ENCODE measurements at regions not wholly inside any gene's neighbourhood (a gene's known extent, or its start where the extent isn't known, plus 50 kb on each side); places are given as distances from the start of the nearest gene placed in this dataset.

DNA sequence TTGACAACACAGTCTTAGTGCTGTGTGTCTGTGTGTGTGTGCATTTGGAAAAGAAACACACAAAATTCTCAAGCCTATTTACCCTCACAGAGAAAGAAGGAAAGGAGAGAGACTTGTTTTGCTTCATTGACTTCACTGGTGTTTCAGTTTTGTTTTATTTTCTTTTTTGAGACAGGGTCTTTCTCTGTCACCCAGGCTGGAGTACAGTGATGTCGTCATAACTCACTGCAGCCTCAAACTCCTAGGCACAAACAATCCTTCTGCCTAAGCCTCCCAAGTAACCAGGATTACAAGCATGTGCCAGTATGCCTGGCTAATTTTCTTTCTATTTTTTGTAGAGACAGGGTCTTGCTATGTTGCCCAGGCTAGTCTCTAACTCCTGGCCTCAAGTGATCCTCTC lies 636.9 kb downstream of the TAFA4 start:
- DNase-seq = no peak

DNA sequence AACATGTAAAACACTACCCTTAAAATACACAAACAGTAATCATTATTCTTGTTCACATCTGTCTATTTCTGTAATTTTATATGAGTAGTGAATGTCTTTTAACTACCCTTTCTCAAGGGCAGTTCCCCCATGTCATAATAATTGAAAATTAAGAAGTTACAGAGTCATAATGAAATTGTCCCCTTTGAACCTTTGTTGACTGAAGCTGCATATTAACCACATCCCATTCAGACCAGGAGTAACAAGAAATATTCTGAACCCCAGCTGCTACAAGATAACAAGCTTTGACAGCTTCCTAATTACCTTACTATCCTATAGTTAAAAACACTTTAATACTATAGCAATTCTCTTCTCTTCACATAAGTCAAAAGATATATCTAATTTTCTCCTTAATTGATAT lies 635.9 kb upstream of the SUCLG2 start:
- no peak for DNase-seq

DNA sequence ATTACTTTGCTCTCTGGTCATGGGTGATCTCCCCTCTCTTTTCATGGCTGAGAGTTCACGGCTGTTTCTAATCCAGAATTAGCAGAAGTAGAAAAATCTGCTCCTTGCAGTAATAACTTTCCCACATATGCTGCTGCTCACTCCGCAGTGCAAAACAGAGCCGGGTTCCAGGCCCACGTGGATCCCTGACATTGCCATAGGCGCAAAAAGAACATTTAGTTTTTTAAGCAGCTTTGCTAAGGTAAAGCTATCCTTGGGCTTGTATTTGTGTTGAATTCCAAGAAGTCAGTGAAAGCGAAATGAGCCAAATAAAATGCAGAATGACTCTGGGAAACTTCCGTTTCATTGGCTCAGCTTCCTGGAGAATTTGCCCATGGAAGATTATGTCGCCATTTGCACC lies 633.7 kb upstream of the SUCLG2 start:
- DNase-seq = no peak

DNA sequence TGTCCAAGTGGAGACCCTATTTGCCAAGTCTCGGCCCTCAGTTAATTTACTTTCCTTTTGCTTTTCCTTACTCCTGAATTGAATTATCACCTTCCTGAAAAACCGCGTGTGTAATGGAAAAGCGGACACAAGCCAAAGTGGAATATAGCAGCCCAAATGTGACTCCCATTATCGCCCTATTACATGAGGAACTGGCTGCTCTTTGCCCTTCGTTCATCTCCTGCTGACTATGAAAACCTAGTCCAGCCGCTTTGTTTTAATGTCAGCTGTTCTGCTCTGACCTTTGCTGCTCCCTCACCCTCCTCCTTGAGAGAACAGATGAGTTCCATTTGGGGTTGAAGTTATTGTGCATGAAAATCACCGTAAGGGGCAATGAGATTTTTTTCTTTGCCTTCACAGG lies 632.7 kb upstream of the SUCLG2 start:
- no peak for DNase-seq

DNA sequence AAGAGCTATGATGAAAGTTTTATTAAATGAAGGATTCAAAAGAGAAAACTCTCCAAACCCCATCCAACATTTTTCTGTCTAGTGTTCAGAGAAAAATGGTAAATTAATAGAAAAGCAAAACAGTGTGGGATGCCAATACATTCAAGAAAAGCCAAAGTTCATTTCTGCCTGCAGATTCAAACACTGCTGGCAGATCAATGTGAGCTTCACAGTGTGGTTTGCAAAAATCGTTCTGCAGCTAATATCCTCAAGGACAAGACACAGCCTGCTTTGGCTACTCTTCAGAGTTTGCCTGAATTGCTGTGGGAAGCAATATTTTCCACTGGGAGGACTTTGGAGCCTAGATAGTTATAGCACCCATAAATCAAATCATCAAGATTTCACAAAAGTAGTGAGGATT lies 619.9 kb upstream of the SUCLG2 start:
- DNase-seq = no peak

DNA sequence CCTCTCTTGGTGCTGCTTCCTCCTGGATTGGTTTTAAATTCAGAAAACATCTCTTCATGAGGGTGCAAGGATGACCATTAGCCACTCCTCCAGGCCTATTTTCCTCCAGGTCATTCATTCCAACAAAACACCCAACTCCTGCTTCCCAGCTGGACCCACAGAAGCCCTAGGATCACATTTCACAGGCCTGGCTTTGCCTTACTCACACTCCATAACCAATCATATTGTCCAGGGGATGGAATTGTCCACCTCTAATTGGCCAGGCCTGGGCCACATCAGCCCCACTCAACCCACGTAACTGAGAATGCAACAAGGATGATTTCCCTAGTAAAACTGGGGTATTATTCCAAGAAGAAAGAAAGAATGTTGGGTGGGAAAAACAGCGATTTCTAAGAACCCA lies 616.7 kb upstream of the SUCLG2 start:
- no peak for DNase-seq

DNA sequence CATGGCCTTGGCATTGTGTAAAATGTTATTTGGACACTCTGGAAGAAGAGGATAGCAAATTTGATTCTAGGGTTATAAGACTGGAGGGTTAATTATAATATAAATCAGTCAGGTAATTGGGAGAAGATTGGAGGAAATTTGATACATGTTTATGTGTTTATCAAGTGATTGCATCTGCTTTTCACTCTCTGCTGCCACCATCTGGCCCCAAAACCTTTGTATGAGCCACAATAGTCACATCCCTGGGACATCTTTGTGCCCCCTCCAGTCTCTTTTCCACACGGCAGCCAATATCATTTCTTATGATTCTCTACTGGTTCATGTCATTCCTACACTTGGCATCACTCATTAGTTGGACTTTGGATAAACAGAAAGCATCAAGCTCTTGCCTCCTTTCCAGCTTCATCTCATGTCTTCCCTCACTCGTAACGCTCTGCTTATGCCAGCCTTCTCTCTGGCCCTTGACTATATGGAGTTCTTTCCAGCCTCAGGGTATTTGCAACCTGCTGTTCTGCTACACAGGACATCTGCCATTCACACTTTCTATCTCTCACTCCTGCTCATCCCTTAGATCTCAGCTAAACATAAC lies 602.3 kb upstream of the SUCLG2 start:
- DNase-seq = no peak

DNA sequence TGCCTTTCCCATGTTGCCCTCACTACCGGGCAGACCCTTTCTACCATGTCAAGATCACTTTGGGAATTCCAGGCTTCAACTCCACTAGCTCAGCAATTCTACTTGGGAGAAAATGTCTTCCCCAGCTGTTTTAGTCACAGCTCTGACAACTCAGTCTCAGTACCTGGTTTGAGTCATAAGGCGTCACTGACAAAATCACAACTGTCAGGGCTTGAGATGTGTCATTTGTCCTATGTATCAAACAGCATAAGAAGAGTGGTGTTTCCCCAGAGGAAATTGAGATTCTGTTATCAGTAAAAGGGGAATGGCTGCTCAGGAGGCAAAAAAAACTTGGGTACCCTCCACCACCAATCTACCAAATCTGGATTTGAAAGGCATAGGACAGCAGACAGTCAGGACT lies 594.9 kb upstream of the SUCLG2 start:
- no peak for DNase-seq

DNA sequence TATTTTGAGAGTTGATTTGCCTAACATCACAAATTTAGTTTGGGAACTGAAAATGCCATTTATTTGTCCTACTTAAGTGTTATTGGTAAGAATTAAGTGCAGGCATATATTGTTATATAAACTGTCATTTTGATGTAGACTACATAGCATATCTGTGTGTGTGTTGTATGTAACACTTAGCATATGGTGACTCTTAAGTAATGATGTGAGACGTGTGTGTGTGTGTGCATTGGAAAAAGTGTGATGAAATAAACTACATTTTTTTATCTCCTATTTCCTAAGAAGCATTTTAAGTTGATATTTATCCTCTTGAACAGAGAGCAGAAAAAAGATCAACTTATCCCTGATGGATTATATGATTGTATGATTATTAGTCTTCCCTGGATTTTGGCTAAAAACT lies 588.2 kb upstream of the SUCLG2 start:
- no peak for DNase-seq

DNA sequence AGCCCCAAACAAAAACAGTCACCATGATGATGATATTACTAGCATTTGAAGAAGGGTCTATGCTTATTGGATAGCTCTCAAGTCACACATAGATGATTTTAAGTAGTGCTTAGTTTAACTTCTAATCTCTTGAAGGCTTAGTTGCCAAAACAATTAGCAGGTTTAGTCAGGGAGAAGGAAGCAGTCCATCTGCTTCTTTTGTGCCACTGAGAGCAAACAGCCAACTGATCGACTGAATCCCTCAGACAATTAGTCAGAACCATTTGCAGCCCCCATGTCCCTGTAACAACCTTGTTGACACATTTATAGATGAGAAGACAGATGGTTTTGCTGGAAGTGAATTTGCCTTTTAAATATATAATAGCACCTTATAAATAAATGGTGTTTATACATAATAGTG lies 585.1 kb upstream of the SUCLG2 start:
- DNase-seq = no peak

DNA sequence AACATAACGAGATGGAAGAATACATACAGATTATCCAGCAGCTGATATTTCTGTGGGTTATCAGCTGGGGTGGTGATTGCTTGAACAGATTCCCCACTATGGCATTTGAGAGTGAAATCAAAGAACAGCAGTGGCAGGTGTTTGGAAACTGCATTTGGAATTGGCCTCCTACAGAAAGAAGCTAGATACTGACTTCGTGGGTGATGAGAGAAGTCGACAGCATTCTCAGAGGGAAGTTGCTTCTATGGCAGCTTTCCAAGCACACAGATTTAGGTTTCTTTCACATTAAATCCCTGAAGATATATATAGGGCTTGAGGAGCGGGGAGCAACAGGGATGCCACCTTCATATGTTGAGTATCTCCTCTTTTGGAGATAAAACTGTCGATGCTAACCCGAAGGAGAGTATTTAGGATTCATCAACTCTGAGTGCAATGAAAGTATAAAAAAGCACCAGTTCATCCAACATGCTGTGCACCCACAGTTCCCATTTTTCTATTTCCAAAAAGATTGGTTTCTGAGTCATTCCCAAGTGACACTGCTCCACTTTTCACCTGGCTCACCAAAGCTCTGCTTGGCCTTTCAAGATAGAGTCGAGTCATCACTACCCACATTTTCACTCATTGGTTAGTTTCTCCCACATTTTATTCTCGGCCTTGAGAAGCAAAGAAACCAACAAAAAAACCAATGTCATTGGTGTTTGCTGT lies 579.8 kb upstream of the SUCLG2 start:
- DNase-seq = no peak

DNA sequence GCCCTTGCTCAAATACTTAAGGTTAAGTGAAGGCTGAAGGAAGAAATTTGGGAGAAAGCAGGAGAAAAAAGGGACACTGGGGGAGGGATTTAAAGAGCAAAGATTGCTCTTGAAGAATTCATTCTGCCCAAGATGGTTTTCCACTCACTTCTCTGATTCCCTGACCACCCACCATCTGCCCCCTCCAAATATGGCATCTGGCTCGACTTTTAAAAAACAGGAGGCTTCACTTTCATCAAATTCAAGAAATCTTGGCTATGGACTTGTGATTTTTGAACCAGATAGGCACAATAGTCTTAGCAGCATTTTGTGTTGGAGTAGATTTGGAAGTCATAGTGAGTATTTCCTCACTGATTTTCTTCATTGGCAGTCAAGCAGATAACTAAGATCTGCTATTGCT lies 574.4 kb upstream of the SUCLG2 start:
- no peak for DNase-seq

DNA sequence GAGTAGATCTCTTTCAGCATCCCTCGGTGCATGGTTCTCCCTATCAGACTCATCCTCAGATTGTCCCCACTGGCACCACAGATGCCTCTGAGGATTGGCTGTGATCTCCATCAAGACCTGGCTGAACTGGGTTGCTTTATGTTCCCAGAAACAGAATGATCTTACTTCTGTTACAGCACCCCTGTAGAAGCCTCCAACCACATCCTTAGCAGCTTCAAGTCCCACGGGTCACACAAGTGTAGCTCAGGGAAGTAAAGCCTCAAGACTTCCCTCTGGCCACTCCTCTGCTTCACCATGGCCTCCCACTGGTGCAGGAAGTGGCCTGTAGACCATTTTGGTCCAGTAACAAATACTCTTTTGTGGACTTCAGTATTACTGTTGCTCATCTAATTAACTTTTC lies 566.4 kb upstream of the SUCLG2 start:
- DNase-seq = no peak

DNA sequence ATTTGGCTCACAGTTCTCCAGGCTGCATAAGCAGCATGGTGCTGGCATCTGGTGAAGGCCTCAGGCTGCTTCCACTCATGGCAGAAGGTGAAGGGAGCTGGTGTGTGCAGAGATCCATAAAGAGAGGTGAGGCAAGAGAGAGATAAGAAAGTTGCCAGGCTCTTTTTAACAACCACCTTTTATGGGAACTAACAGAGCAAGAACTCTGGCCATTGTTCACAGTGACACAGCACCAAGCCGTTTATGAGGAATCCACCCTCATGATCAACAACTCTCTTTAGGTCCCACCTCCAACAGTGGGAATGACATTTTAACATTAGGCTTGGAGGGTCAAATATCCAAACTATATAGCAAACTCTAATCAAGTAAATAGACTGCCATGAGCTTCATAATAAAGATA lies 557.2 kb upstream of the SUCLG2 start:
- no peak for DNase-seq

DNA sequence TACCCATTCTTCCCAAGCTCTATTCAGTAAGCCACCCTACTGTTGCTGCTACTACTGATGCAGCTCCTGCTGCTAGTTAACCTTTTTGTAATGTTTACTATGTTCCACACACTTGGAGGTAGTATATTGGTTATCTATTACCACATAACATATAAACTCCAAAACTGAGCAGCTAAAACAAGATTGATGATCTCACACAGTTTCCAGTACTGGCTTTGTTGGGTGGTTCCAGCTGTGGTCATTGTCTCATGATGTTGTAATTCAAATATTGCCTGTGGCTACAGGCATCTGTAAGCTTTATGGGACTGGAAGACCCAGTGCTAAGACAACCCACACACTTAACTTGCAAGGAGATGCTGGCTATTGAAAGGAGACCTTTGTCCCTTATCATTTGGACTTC lies 556.2 kb upstream of the SUCLG2 start:
- no peak for DNase-seq

DNA sequence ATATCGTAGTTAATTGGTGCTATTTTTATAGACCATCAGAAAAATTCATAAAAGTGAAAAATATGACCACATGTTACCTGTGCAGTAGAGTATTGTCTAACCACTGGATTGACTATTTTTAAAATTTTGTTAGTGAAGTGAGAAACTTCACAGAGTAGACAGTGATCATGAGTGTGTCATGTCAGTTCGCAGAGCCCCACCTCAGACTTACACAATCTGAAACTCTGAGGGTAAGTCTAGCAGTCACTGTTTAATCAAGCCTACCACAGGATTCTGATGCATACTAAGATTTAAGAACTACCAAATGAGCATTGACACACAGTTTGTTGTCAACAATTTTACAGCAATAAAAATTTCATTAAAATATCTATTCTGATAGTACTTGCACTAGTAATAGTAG lies 552.9 kb upstream of the SUCLG2 start:
- DNase-seq = no peak

DNA sequence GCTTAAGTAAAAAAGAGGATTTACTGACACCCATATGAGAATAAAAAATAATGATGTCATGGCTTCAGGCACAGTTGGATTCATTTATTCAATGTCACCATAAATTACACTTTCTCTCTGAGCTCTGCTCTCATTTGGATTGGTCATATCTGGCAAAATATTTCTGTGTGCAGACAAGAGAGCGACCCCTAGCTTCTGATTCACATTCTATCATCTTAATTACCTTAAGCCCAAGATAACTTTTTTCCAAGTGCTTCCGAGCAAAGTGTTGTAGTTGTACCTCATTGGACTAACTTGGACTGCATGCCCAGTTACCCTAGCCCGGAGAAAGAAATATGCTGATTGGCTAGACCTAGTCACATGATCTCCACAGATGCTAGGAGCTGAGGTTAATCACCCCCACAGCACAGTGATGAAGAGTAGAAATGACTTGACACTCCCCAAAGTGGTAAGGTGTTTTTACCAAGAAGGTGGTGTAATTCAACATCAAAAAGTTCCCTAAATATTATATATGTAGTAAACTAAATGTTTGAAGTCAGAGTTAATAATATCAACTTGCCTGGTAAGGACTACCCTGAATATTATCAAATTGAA lies 552.2 kb upstream of the SUCLG2 start:
- DNase-seq = no peak

DNA sequence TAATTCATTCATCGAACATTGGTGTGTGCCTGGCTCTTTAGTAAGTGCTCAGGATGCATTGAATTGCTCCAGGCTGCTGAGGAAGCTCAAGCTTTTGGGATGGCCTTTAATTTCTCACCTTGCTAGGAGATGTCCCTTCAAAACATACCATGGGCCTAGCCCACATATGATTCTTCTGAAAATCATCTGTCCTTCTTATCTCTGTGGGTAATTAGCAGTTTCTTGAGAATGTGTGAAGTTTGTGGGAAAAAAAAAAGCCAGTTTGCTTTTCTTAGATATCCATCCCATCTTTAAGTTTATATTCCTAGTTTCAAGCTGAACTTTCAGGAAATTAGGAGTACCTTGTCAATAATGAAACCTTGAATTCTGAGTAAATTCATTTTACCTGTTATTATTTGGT lies 532.3 kb upstream of the SUCLG2 start:
- no peak for DNase-seq

DNA sequence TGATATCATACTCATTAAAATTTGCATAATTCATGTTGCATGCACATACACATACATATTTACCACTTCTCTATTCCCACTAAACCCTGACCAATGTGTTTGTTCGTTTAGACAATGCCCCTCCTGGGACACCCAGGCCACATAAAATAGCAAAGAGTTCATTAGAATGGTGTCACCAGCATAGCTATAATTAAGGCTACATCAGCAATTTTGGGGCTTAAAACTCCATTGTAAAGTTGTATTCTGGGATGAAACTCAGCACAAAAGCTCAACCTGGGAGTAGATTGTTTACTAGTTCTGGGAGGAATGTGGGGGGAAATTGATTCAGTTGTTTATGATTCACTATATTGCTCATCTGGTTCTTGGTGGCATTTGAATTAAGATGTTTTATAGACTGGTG lies 522.2 kb upstream of the SUCLG2 start:
- DNase-seq = no peak

DNA sequence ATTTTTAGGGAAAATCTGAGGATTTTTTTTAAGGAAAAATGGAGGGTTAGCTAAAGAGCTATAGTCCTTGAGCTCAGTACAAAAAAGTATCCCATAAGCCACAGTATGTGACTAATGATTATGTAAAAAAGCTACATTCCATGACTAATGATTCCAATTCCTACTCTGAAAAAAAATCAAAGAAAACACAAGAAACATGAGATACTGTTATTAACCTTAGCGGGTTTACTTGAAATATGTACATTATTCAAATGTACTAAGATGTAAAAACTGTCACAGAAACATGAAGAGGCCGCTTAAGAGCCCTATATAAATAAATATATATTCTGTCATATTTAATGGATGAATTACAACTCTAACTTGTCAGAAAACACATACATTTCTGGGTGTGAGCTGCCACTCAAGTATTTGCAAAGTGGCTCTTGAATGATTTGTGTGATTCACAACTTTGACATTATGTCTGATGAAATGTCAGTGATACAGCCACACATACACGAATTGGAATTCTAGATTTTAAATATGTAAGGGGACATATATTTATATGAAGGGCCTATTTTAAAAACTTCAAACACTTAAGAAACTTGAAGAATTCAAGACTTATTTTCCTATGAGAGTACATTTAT lies 518.7 kb upstream of the SUCLG2 start:
- no peak for DNase-seq

DNA sequence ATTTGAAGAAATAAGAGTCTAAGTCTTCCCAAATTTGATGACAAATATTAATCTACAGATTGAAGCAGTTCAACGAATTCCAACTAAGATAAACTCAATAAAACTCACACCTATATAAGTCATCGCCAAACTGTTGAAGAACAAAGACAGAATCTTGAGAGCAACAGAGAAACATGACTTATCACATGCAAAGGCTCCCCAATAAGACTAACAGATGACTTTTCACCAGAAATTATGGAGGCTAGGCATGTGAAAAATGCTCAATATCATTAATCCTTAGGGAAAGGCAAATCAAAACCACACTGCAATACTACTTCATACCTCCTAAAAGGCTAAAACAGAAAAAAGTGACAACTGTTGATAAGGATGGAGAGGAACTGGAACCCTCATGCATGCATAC lies 517.6 kb upstream of the SUCLG2 start:
- DNase-seq = no peak

DNA sequence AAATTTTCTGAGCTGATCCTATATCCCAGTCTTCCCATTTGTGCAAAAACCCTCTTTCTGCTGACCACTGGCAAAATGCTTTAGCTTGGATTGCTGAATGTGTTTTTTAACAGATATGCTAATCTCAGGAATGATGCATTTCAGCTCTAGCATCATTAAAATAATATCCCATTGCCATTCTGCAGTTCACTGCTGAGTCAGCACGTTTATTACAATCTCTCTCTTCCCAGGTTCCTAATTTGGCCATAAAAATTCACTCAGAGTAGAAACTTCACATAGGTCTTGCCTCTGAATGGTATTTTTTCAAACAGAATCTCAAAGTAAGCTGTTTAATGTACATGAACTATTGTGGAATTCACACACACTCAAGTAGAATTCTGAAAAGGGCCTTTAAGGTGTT lies 509.6 kb upstream of the SUCLG2 start:
- DNase-seq = no peak

DNA sequence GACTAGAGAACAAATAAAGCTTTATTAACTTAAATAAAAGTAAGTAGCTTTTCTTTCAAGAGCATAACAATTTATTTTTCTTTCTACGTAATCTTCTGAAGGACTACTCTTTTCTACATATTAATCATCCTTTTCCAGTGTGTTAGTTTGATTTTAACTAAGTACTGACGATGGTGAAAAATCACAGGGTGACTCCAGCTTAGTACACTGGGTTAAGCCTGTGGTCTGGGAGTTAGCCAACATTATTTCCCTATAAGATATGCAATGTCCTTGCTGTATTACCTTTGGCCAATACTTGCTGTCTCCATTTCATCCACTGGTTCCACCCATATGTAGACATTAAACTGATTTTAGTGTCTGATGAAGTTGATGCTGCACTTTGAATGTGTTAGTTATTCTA lies 508.6 kb upstream of the SUCLG2 start:
- no peak for DNase-seq

DNA sequence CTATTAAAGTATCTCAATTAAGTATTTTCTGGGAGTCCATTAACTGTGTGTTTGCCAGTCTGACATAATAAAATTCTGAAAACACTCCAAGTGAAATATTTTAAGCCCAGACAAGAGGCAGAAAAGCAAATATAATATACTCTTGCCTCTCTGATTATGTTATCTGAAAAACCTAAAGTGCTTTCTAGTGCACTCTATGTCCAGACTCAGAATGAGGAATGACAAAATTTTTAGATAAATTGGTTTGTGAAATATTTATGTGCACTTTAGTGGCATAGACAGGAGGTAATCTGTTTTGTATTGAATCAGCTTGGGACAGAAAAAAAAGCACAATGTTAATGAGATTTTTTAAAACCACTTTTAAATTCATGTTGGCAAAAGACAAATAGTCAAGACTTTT lies 508.2 kb upstream of the SUCLG2 start:
- DNase-seq = no peak
